ENCODE measurements at regions not wholly inside any gene's neighbourhood (a gene's known extent, or its start where the extent isn't known, plus 50 kb on each side); places are given as distances from the start of the nearest gene placed in this dataset.

DNA sequence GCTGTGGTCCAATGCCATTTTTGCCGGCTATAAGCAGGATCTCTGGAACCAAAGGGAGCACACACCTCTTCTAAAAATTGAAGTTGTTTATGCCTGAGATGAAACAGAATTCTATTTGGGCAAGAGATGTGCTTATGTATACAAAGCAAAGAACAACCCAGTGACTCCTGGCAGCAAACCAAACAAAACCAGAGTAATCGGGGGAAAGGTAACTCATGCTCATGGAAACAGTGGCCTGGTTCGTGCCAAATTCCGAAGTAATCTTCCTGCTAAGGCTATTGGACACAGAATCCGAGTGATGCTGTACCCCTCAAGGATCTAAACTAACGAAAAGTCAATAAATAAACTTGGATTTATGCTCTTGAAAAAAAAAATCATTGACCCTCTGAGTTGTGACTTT lies 178.7 kb downstream of the CEMIP2 start:
- WGBS, result 89% methylated on average over 6 of the region's 6 CpGs
- Histone ChIP-seq H3K36me3 (no peaks in the 10 kb centered on the region), H3K27me3 (no peaks in the 10 kb centered on the region), H3K27ac (no peak overlapping the region), H3K9me3 (no peaks in the 10 kb centered on the region), H3K4me1 (no peaks in the 10 kb centered on the region), H3K4me3 (no peak overlapping the region)
- DNase-seq (ENCODE audit: low spot score in 2 of 2), result no peak
- no peak for TF ChIP-seq EP300 (IDR thresholded peaks at IDR 0.05)
- no peak for TF ChIP-seq POLR2AphosphoS5 (IDR thresholded peaks at IDR 0.05)
- no peak for TF ChIP-seq POLR2A (IDR thresholded peaks at IDR 0.05)
- TF ChIP-seq, protein P1, sequence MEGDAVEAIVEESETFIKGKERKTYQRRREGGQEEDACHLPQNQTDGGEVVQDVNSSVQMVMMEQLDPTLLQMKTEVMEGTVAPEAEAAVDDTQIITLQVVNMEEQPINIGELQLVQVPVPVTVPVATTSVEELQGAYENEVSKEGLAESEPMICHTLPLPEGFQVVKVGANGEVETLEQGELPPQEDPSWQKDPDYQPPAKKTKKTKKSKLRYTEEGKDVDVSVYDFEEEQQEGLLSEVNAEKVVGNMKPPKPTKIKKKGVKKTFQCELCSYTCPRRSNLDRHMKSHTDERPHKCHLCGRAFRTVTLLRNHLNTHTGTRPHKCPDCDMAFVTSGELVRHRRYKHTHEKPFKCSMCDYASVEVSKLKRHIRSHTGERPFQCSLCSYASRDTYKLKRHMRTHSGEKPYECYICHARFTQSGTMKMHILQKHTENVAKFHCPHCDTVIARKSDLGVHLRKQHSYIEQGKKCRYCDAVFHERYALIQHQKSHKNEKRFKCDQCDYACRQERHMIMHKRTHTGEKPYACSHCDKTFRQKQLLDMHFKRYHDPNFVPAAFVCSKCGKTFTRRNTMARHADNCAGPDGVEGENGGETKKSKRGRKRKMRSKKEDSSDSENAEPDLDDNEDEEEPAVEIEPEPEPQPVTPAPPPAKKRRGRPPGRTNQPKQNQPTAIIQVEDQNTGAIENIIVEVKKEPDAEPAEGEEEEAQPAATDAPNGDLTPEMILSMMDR (IDR thresholded peaks at IDR 0.05), result no peak

DNA sequence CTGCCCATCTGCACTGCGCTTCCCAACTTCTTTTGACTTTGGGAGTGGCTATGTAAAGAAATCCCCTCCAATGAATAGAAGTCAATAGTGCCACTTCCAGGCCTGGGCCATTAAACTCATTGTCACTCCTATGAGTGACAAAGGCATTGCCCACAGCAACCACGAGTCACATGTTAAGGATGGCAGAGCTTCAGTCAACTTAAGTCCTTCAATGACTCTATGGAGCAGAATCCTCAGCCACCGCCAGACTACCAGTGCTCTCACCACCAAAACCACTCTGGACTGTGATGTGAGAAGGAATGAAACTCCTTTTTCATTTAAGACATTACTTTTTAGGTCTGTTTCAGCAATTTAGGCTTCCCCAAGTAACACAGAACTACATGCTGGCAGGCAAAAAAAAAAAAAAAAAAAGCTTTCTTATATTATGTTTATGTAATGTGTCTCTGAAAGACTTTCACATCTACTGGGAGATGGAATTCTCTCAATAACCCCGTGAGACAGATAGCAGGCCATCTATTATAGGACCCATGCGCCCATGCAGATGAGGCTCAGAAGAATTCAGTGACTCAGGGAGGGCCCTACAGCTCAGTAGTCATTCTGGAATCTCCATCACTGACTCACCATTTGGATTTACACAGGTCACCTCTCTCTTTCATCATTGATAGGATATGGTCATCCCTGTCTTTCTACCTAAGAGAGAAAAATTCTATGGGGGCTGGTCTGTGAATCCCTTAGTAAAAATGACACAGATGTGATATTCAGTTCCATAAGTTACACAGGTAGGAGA lies 180.5 kb downstream of the CEMIP2 start:
- H3K27ac ChIP-seq, result no peak overlapping the region
- H3K9me3 ChIP-seq, result no peaks in the 10 kb centered on the region
- TF ChIP-seq EP300 (IDR thresholded peaks at IDR 0.05), result no peak
- TF ChIP-seq, protein P1 (IDR thresholded peaks at IDR 0.05), result no peak
- no peak for TF ChIP-seq POLR2A (IDR thresholded peaks at IDR 0.05)
- no peak for TF ChIP-seq POLR2AphosphoS5 (IDR thresholded peaks at IDR 0.05)
- H3K36me3 ChIP-seq, result no peaks in the 10 kb centered on the region
- H3K27me3 ChIP-seq, result no peaks in the 10 kb centered on the region
- H3K4me3 ChIP-seq, result no peak overlapping the region
- 91% methylated on average over 5 of the region's 5 CpGs for WGBS
- H3K4me1 ChIP-seq, result no peaks in the 10 kb centered on the region
- no peak for DNase-seq (ENCODE audit: low spot score in 2 of 2)

DNA sequence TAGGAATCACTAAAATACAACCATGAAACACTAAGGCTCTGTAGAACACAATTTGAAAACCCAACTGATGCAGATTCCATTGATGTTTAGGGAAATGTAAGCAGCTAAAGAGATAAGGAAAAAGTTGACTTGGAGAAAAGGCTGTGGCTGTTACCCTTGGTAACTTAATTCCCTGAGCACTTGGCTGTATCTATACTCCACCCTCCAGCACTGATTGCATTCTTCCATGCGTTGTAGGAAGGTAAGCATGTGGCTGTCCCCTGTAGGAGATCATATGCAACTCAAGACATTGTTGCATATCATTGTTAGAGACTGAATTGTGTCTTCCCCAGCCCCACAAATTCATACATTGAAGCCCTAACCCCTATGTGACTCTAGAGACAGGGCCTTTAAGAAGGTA lies 184.5 kb downstream of the CEMIP2 start:
- Histone ChIP-seq H3K4me3 (no peak overlapping the region), H3K9me3 (no peaks in the 10 kb centered on the region), H3K4me1 (no peaks in the 10 kb centered on the region), H3K36me3 (no peaks in the 10 kb centered on the region), H3K27me3 (no peaks in the 10 kb centered on the region), H3K27ac (no peak overlapping the region)
- 58% methylated on average over 1 of the region's 1 CpG for WGBS
- TF ChIP-seq, protein P1 (IDR thresholded peaks at IDR 0.05), result no peak
- TF ChIP-seq EP300 (IDR thresholded peaks at IDR 0.05) (no peak), POLR2A (IDR thresholded peaks at IDR 0.05) (no peak), POLR2AphosphoS5 (IDR thresholded peaks at IDR 0.05) (no peak)
- no peak for DNase-seq (ENCODE audit: low spot score in 2 of 2)

DNA sequence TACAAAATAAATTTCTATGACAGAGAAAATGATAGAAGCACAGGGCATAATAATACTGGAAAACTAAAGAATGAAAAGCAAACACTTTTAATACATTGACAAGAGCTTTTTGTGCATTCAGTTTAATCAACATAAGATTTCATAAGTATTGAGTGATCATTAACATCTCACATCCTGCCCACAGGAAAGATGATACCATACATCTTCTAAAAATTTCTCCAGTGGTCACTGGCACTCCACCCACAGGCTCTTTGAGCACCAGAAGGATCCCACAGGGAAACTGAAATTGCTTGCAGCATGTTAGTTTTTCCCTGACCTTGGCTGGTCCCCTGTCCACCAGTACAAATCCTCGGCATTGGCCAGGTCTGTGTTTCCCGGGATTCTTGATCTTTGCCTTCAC lies 186.0 kb downstream of the CEMIP2 start:
- no peaks in the 10 kb centered on the region for H3K9me3 ChIP-seq
- no peak overlapping the region for H3K4me3 ChIP-seq
- no peaks in the 10 kb centered on the region for H3K27me3 ChIP-seq
- no peaks in the 10 kb centered on the region for H3K36me3 ChIP-seq
- DNase-seq (ENCODE audit: low spot score in 2 of 2), result no peak
- H3K27ac ChIP-seq, result no peak overlapping the region
- no peaks in the 10 kb centered on the region for H3K4me1 ChIP-seq
- 79% methylated on average over 2 of the region's 2 CpGs for WGBS
- TF ChIP-seq POLR2A (IDR thresholded peaks at IDR 0.05) (no peak), POLR2AphosphoS5 (IDR thresholded peaks at IDR 0.05) (no peak), EP300 (IDR thresholded peaks at IDR 0.05) (no peak)
- TF ChIP-seq, protein P1 (IDR thresholded peaks at IDR 0.05), result no peak

DNA sequence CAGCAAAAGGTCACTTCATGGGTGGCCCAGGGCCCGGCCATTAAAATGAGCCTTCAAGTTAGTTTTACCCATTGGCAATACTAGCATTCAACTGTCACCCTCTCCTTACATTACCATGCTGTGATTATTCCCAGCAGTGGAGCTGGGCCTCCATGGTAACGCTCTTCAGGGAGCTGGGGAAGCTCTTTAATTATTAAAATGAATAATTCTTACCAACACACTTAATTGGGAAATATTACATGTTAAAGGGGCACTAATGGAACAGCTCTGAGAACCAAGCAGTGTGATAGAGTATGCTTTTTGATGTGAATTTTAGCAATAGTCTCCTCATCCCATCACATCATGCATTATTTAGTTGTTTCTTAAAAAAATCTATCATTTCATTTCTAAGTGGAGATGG lies 187.2 kb downstream of the CEMIP2 start:
- 80% methylated on average over 2 of the region's 2 CpGs for WGBS
- Histone ChIP-seq H3K4me1 (no peaks in the 10 kb centered on the region), H3K27me3 (no peaks in the 10 kb centered on the region), H3K36me3 (no peaks in the 10 kb centered on the region), H3K9me3 (no peaks in the 10 kb centered on the region), H3K4me3 (no peak overlapping the region), H3K27ac (no peak overlapping the region)
- no peak for DNase-seq (ENCODE audit: low spot score in 2 of 2)
- TF ChIP-seq, protein P1 (IDR thresholded peaks at IDR 0.05), result no peak
- TF ChIP-seq POLR2A (IDR thresholded peaks at IDR 0.05), result no peak
- no peak for TF ChIP-seq POLR2AphosphoS5 (IDR thresholded peaks at IDR 0.05)
- TF ChIP-seq EP300 (IDR thresholded peaks at IDR 0.05), result no peak

All from suprapubic skin (tissue), 4 donors.